ENCODE measurements at regions not wholly inside any gene's neighbourhood (a gene's known extent, or its start where the extent isn't known, plus 50 kb on each side); places are given as distances from the start of the nearest gene placed in this dataset.

- H3K4me3 ChIP-seq (ENCODE audit: control insufficient read depth, low read depth, low read length), result no peak overlapping the region
- no peak for TF ChIP-seq CTCF (conservative IDR thresholded peaks at IDR 0.05; ENCODE audit: control insufficient read depth, insufficient read depth, low read depth, low read length)
- no peak for DNase-seq (ENCODE audit: low read depth)
These were observed 113.9 kb upstream of the SLC35B3 start for GRCh38 chr6:8549074-8549790.

- DNase-seq (ENCODE audit: low read depth), result no peak
- no peak overlapping the region for H3K4me3 ChIP-seq (ENCODE audit: control insufficient read depth, low read depth, low read length)
- no peak for TF ChIP-seq CTCF (conservative IDR thresholded peaks at IDR 0.05; ENCODE audit: control insufficient read depth, insufficient read depth, low read depth, low read length)
These were observed 111.2 kb upstream of the SLC35B3 start for GRCh38 chr6:8546496-8546895.

- TF ChIP-seq CTCF (conservative IDR thresholded peaks at IDR 0.05; ENCODE audit: control insufficient read depth, insufficient read depth, low read depth, low read length), result no peak
- DNase-seq (ENCODE audit: low read depth), result no peak
- no peak overlapping the region for H3K4me3 ChIP-seq (ENCODE audit: control insufficient read depth, low read depth, low read length)
These were observed 110.0 kb upstream of the SLC35B3 start for GRCh38 chr6:8545336-8545735.

- H3K4me3 ChIP-seq (ENCODE audit: control insufficient read depth, low read depth, low read length), result no peak overlapping the region
- TF ChIP-seq CTCF (conservative IDR thresholded peaks at IDR 0.05; ENCODE audit: control insufficient read depth, insufficient read depth, low read depth, low read length), result no peak
- DNase-seq (ENCODE audit: low read depth), result no peak
These were observed 108.4 kb upstream of the SLC35B3 start for GRCh38 chr6:8543714-8544113.

- peak; percentile 11 for DNase-seq (ENCODE audit: low read depth)
- no peak overlapping the region for H3K4me3 ChIP-seq (ENCODE audit: control insufficient read depth, low read depth, low read length)
- peak; percentile 4 for TF ChIP-seq CTCF (conservative IDR thresholded peaks at IDR 0.05; ENCODE audit: control insufficient read depth, insufficient read depth, low read depth, low read length)
These were observed 104.1 kb upstream of the SLC35B3 start for GRCh38 chr6:8539453-8539852.

GRCh38 chr6:8536122-8536521 lies 100.8 kb upstream of the SLC35B3 start:
- no peak overlapping the region for H3K4me3 ChIP-seq (ENCODE audit: control insufficient read depth, low read depth, low read length)
- TF ChIP-seq CTCF (conservative IDR thresholded peaks at IDR 0.05; ENCODE audit: control insufficient read depth, insufficient read depth, low read depth, low read length), result no peak
- no peak for DNase-seq (ENCODE audit: low read depth)

- H3K4me3 ChIP-seq (ENCODE audit: control insufficient read depth, low read depth, low read length), result no peak overlapping the region
- TF ChIP-seq CTCF (conservative IDR thresholded peaks at IDR 0.05; ENCODE audit: control insufficient read depth, insufficient read depth, low read depth, low read length), result no peak
- DNase-seq (ENCODE audit: low read depth), result no peak
These were observed 100.2 kb upstream of the SLC35B3 start for GRCh38 chr6:8535519-8535918.
